ENCODE measurements at regions not wholly inside any gene's neighbourhood (a gene's known extent, or its start where the extent isn't known, plus 50 kb on each side); places are given as distances from the start of the nearest gene placed in this dataset.

DNA sequence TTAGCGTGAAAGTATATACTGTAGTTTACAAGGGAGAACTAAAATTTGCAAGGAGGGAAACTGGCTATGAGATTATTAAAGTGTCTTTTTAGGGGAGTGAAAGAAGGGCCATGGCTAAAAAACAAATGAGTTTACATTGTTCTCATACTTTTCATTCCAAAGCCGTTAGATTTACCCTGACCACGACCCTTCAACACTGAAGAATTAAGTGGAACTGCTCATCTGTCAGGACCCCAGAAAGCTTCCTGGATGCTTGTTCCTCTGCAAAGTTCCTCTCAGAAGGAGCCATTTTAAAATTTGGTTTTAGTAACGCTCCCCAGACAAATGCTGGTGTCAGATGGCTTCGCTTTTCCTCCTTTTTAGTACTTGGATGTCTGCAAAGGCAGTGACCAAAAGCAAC, 82.7 kb upstream of the ZBTB18 start:
- TF ChIP-seq GATA2 (IDR thresholded peaks at IDR 0.05; ENCODE audit: low read depth, low read length), result no peak
- TF ChIP-seq GATA3 (IDR thresholded peaks at IDR 0.05; ENCODE audit: low read depth, low read length), result no peak

Measured in SH-SY5Y (cell line).